Right forelimb (tissue), 1 donor: ENCODE measurements at regions not wholly inside any gene's neighbourhood (a gene's known extent, or its start where the extent isn't known, plus 50 kb on each side); places are given as distances from the start of the nearest gene placed in this dataset.

Experiments used
- DNase-seq: peaks from one replicate; pipeline ENCODE4 v3.0.0-alpha.2; 2018

- no peak for DNase-seq
Measured at GRCh38 chr7:84533182-84533581, 338.6 kb upstream of the SEMA3A start.

- no peak for DNase-seq
Measured at GRCh38 chr7:84532196-84532595, 337.6 kb upstream of the SEMA3A start.

GRCh38 chr7:84529480-84530205 lies 335.1 kb upstream of the SEMA3A start:
- no peak for DNase-seq

- no peak for DNase-seq
Measured at GRCh38 chr7:84528756-84529479, 334.3 kb upstream of the SEMA3A start.

- DNase-seq = no peak
Measured at GRCh38 chr7:84524714-84525694, 330.4 kb upstream of the SEMA3A start.

GRCh38 chr7:84513061-84513460 lies 318.5 kb upstream of the SEMA3A start:
- DNase-seq = no peak

- DNase-seq = no peak
Measured at GRCh38 chr7:84512055-84512454, 317.5 kb upstream of the SEMA3A start.

GRCh38 chr7:84510505-84510904 lies 315.9 kb upstream of the SEMA3A start:
- DNase-seq = no peak

GRCh38 chr7:84509522-84509921 lies 314.9 kb upstream of the SEMA3A start:
- no peak for DNase-seq

GRCh38 chr7:84508606-84509005 lies 314.0 kb upstream of the SEMA3A start:
- DNase-seq = no peak

GRCh38 chr7:84507529-84507928 lies 312.9 kb upstream of the SEMA3A start:
- DNase-seq = no peak

GRCh38 chr7:84506151-84506550 lies 311.6 kb upstream of the SEMA3A start:
- DNase-seq = no peak

GRCh38 chr7:84502239-84502638 lies 307.6 kb upstream of the SEMA3A start:
- no peak for DNase-seq

GRCh38 chr7:84497873-84498272 lies 303.3 kb upstream of the SEMA3A start:
- no peak for DNase-seq

- DNase-seq = no peak
Measured at GRCh38 chr7:84495128-84495527, 300.5 kb upstream of the SEMA3A start.

GRCh38 chr7:84492098-84493034 lies 297.8 kb upstream of the SEMA3A start:
- no peak for DNase-seq

GRCh38 chr7:84490661-84491060 lies 296.1 kb upstream of the SEMA3A start:
- no peak for DNase-seq

GRCh38 chr7:84484502-84485079 lies 290.0 kb upstream of the SEMA3A start:
- DNase-seq = no peak

- DNase-seq = no peak
Measured at GRCh38 chr7:84482476-84482875, 287.9 kb upstream of the SEMA3A start.

- DNase-seq = no peak
Measured at GRCh38 chr7:84479059-84479458, 284.5 kb upstream of the SEMA3A start.

- DNase-seq = no peak
Measured at GRCh38 chr7:84477786-84478478, 283.3 kb upstream of the SEMA3A start.
